ENCODE measurements at regions not wholly inside any gene's neighbourhood (a gene's known extent, or its start where the extent isn't known, plus 50 kb on each side); places are given as distances from the start of the nearest gene placed in this dataset.

GRCh38 chr10:65235266-65235665, 1690.6 kb upstream of the LRRTM3 start:
- Histone ChIP-seq H3K4me1 (ENCODE audit: insufficient read depth) (no peaks in the 10 kb centered on the region), H3K4me3 (no peak overlapping the region), H3K4me2 (no peak overlapping the region), H3K27ac (ENCODE audit: low read depth) (no peak overlapping the region), H3K36me3 (ENCODE audit: insufficient read depth) (no peaks in the 10 kb centered on the region), H3K9me2 (ENCODE audit: insufficient read depth) (no peaks in the 10 kb centered on the region), H3K27me3 (ENCODE audit: insufficient read depth) (no peaks in the 10 kb centered on the region), H3F3A (replicated peaks; ENCODE audit: low read depth) (no peaks in the 10 kb centered on the region), H3K79me2 (replicated peaks; ENCODE audit: insufficient read depth) (no peaks in the 10 kb centered on the region), H2AFZ (no peak overlapping the region), H4K20me1 (replicated peaks; ENCODE audit: insufficient read depth) (no peaks in the 10 kb centered on the region)
- ATAC-seq = no peak
- Mint-ChIP-seq H3K27ac (no peak overlapping the region), H3K27me3 (ENCODE audit: insufficient read depth, low read depth, poor library complexity) (no peaks in the 10 kb centered on the region), H3K4me3 (no peak overlapping the region), H3K9me3 (no peaks in the 10 kb centered on the region), H3K36me3 (ENCODE audit: low read depth) (no peaks in the 10 kb centered on the region), H3K4me1 (peaks cover 13% of the 10 kb centered on the region)
- no peak for DNase-seq (ENCODE audit: low spot score)
- no peak for TF ChIP-seq REST (IDR thresholded peaks at IDR 0.05; ENCODE audit: unreplicated experiment)
- TF ChIP-seq POLR2AphosphoS5 (IDR thresholded peaks at IDR 0.05; ENCODE audit: low read depth) = no peak
- no peak for TF ChIP-seq EZH2phosphoT487 (IDR thresholded peaks at IDR 0.05; ENCODE audit: unreplicated experiment)
- no peak for TF ChIP-seq CTCF (conservative IDR thresholded peaks at IDR 0.05; ENCODE audit: low read depth in 2 of 2)
- no peak for TF ChIP-seq NANOG (IDR thresholded peaks at IDR 0.05; ENCODE audit: borderline replicate concordance)
- no peak for TF ChIP-seq JUNB (IDR thresholded peaks at IDR 0.05; ENCODE audit: unreplicated experiment)
- TF ChIP-seq ETS1 (IDR thresholded peaks at IDR 0.05) = no peak
- TF ChIP-seq CREB1 (CRISPR knock-in tag; IDR thresholded peaks at IDR 0.05; ENCODE audit: low read depth) = no peak
- TF ChIP-seq ZNF331 (CRISPR knock-in tag; IDR thresholded peaks at IDR 0.05; ENCODE audit: low read depth) = no peak
- TF ChIP-seq STAT1 (IDR thresholded peaks at IDR 0.05; ENCODE audit: unreplicated experiment) = no peak

GRCh38 chr10:65235846-65236245, 1690.0 kb upstream of the LRRTM3 start:
- Histone ChIP-seq H3K9me2 (ENCODE audit: insufficient read depth) (no peaks in the 10 kb centered on the region), H3K79me2 (replicated peaks; ENCODE audit: insufficient read depth) (no peaks in the 10 kb centered on the region), H3K27me3 (ENCODE audit: insufficient read depth) (no peaks in the 10 kb centered on the region), H3K4me1 (ENCODE audit: insufficient read depth) (no peaks in the 10 kb centered on the region), H3K36me3 (ENCODE audit: insufficient read depth) (no peaks in the 10 kb centered on the region), H3K27ac (ENCODE audit: low read depth) (no peak overlapping the region), H3K4me2 (no peak overlapping the region), H3F3A (replicated peaks; ENCODE audit: low read depth) (no peaks in the 10 kb centered on the region), H3K4me3 (no peak overlapping the region), H4K20me1 (replicated peaks; ENCODE audit: insufficient read depth) (no peaks in the 10 kb centered on the region), H2AFZ (no peak overlapping the region)
- Mint-ChIP-seq H3K4me1 (peaks cover 11% of the 10 kb centered on the region), H3K27me3 (ENCODE audit: insufficient read depth, low read depth, poor library complexity) (no peaks in the 10 kb centered on the region), H3K27ac (no peak overlapping the region), H3K9me3 (no peaks in the 10 kb centered on the region), H3K4me3 (no peak overlapping the region), H3K36me3 (ENCODE audit: low read depth) (no peaks in the 10 kb centered on the region)
- ATAC-seq = no peak
- TF ChIP-seq CREB1 (CRISPR knock-in tag; IDR thresholded peaks at IDR 0.05; ENCODE audit: low read depth) = no peak
- no peak for TF ChIP-seq ETS1 (IDR thresholded peaks at IDR 0.05)
- no peak for DNase-seq (ENCODE audit: low spot score)
